A673 (cell line): ENCODE measurements at regions not wholly inside any gene's neighbourhood (a gene's known extent, or its start where the extent isn't known, plus 50 kb on each side); places are given as distances from the start of the nearest gene placed in this dataset.

ENCODE experiments used
- BruUV-seq: library from RNA; stranded (reverse); fragments of 400-500 nt; replicated peaks from 2 replicates; lab custom pipeline; 2021; lab: Mats Ljungman, UMichigan
- CTCF ChIA-PET: fragments of 300-600 bp; sonication (Branson Sonifier 250); formaldehyde crosslinking; loops from one replicate; lab custom pipeline; 2022; ENCODE audit warnings: antibody characterized with exemption; lab: Charles Lee
- POLR2A ChIA-PET: fragments of 300-600 bp; sonication (Branson Sonifier 250); formaldehyde crosslinking; loops from one replicate; lab custom pipeline; 2022; ENCODE audit warnings: antibody characterized with exemption; ENCODE audit not compliant: low non-redundant PET; lab: Charles Lee
- DNase-seq: peaks from one replicate; pipeline ENCODE4 v3.0.0-alpha.2; 2015; ENCODE audit warnings: low spot score
- H3K27ac ChIP-seq: fragments of 200-600 bp; sonication (generic); 2 replicates; pipeline ENCODE4 v1.5.1; 2016; ENCODE audit warnings: mixed run types, low read depth, mild to moderate bottlenecking, mixed read lengths, antibody characterized with exemption, low read length; ENCODE audit not compliant: poor library complexity, severe bottlenecking
- H3K27me3 ChIP-seq: fragments of 200-600 bp; sonication (generic); replicated peaks from 2 replicates; pipeline ENCODE4 v1.6.1; 2017; ENCODE audit warnings: mixed run types, low read depth, mild to moderate bottlenecking, mixed read lengths, antibody characterized with exemption, low read length; ENCODE audit not compliant: insufficient read depth, poor library complexity
- H3K36me3 ChIP-seq: fragments of 200-600 bp; sonication (generic); 2 replicates; pipeline ENCODE4 v1.6.1; 2016; ENCODE audit warnings: mixed run types, mild to moderate bottlenecking, mixed read lengths, antibody characterized with exemption, low read length; ENCODE audit not compliant: insufficient read depth, poor library complexity, severe bottlenecking
- H3K4me1 ChIP-seq: fragments of 200-600 bp; sonication (generic); 2 replicates; pipeline ENCODE4 v1.6.1; 2017; ENCODE audit warnings: mixed run types, mild to moderate bottlenecking, mixed read lengths, antibody characterized with exemption, low read length; ENCODE audit not compliant: insufficient read depth, poor library complexity, severe bottlenecking
- H3K4me3 ChIP-seq: fragments of 200-600 bp; sonication (generic); 2 replicates; pipeline ENCODE4 v1.5.1; 2016; ENCODE audit warnings: low read depth, mixed run types, mild to moderate bottlenecking, mixed read lengths, low read length; ENCODE audit not compliant: poor library complexity, severe bottlenecking
- H3K9me3 ChIP-seq: fragments of 200-600 bp; sonication (generic); 2 replicates; pipeline ENCODE4 v1.6.1; 2016; ENCODE audit warnings: mixed run types, low read depth, mild to moderate bottlenecking, mixed read lengths, antibody characterized with exemption, low read length; ENCODE audit not compliant: poor library complexity, severe bottlenecking
- CTCF ChIP-seq: fragments of 300-800, 200-600 bp; sonication (generic); conservative IDR thresholded peaks from 2 replicates; pipeline ENCODE4 v1.5.1; 2017; ENCODE audit warnings: low read depth, mild to moderate bottlenecking, antibody characterized with exemption, low read length, moderate library complexity, mixed read lengths
- EZH2 ChIP-seq: fragments of 200-600 bp; sonication (generic); IDR thresholded peaks from 2 replicates; pipeline ENCODE4 v1.6.1; 2017; ENCODE audit warnings: borderline replicate concordance, low read depth, mild to moderate bottlenecking, mixed read lengths, antibody characterized with exemption, low read length; ENCODE audit not compliant: poor library complexity, severe bottlenecking
- intact Hi-C: fragments of 100-400 bp; cut with micrococcal nuclease; formaldehyde crosslinking; loops from one replicate; pipeline ENCODE4 v1.10.0; 2022; ENCODE audit not compliant: unreplicated experiment

GRCh38 chr3:35409991-35410390, 229.3 kb upstream of the ARPP21 start:
- intact Hi-C loops = no loop called here
- TF ChIP-seq CTCF (no peak), EZH2 (no peak)
- Histone ChIP-seq H3K27me3 (no peaks in the 10 kb centered on the region), H3K36me3 (no peaks in the 10 kb centered on the region), H3K9me3 (no peaks in the 10 kb centered on the region), H3K4me3 (no peak overlapping the region), H3K4me1 (peaks cover 5% of the 10 kb centered on the region), H3K27ac (no peak overlapping the region)
- CTCF ChIA-PET = no interaction called here
- POLR2A ChIA-PET = no interaction called here
- no peak for DNase-seq
- BruUV-seq = no TSS peak

GRCh38 chr3:35413483-35413882, 225.8 kb upstream of the ARPP21 start:
- Histone ChIP-seq H3K36me3 (no peaks in the 10 kb centered on the region), H3K9me3 (no peaks in the 10 kb centered on the region), H3K4me3 (no peak overlapping the region), H3K27ac (no peak overlapping the region), H3K27me3 (no peaks in the 10 kb centered on the region), H3K4me1 (no peaks in the 10 kb centered on the region)
- TF ChIP-seq EZH2 (no peak), CTCF (no peak)
- no TSS peak for BruUV-seq
- ChIA-PET CTCF (no interaction called here), POLR2A (no interaction called here)
- intact Hi-C loops = no loop called here
- no peak for DNase-seq

GRCh38 chr3:35417080-35417479, 222.2 kb upstream of the ARPP21 start:
- no TSS peak for BruUV-seq
- no peak overlapping the region for H3K4me3 ChIP-seq
- H3K36me3 ChIP-seq = no peaks in the 10 kb centered on the region
- TF ChIP-seq CTCF = no peak
- TF ChIP-seq EZH2 = no peak
- H3K27ac ChIP-seq = no peak overlapping the region
- POLR2A ChIA-PET = no interaction called here
- CTCF ChIA-PET = no interaction called here
- no peak for DNase-seq
- no peaks in the 10 kb centered on the region for H3K27me3 ChIP-seq
- intact Hi-C loops = no loop called here
- no peaks in the 10 kb centered on the region for H3K9me3 ChIP-seq
- no peaks in the 10 kb centered on the region for H3K4me1 ChIP-seq
